Stimulated activated CD4-positive, alpha-beta T cell treated with anti-CD3 and anti-CD28 coated beads, Interleukin-4, amount 100 ng/mL, for 24 hours (primary cell): ENCODE measurements at regions not wholly inside any gene's neighbourhood (a gene's known extent, or its start where the extent isn't known, plus 50 kb on each side); places are given as distances from the start of the nearest gene placed in this dataset.

Experiments
- DNase-seq: peaks from one replicate; pipeline ENCODE4 v3.0.0-alpha.2; 2020

- DNase-seq = no peak
Measured at GRCh38 chr15:95350908-95351307, 979.6 kb upstream of the NR2F2 start.

- DNase-seq = no peak
Measured at GRCh38 chr15:95352631-95353187, 977.8 kb upstream of the NR2F2 start.

GRCh38 chr15:95353512-95353911 is 977.0 kb upstream of the NR2F2 start:
- DNase-seq = no peak

GRCh38 chr15:95359966-95360365 is 970.5 kb upstream of the NR2F2 start:
- DNase-seq = no peak

- DNase-seq = no peak
Measured at GRCh38 chr15:95362306-95362705, 968.2 kb upstream of the NR2F2 start.

GRCh38 chr15:95363646-95364045 is 966.9 kb upstream of the NR2F2 start:
- DNase-seq = no peak

- no peak for DNase-seq
Measured at GRCh38 chr15:95365511-95366107, 964.9 kb upstream of the NR2F2 start.

- DNase-seq = no peak
Measured at GRCh38 chr15:95368191-95368590, 962.3 kb upstream of the NR2F2 start.

- no peak for DNase-seq
Measured at GRCh38 chr15:95368755-95369601, 961.5 kb upstream of the NR2F2 start.

GRCh38 chr15:95370291-95370690 is 960.2 kb upstream of the NR2F2 start:
- DNase-seq = no peak

- no peak for DNase-seq
Measured at GRCh38 chr15:95371664-95372063, 958.8 kb upstream of the NR2F2 start.

GRCh38 chr15:95375281-95375680 is 955.2 kb upstream of the NR2F2 start:
- no peak for DNase-seq

GRCh38 chr15:95377258-95377852 is 953.1 kb upstream of the NR2F2 start:
- DNase-seq = no peak

- no peak for DNase-seq
Measured at GRCh38 chr15:95394186-95395067, 936.1 kb upstream of the NR2F2 start.

- no peak for DNase-seq
Measured at GRCh38 chr15:95400428-95400827, 930.1 kb upstream of the NR2F2 start.

GRCh38 chr15:95401587-95401986 is 928.9 kb upstream of the NR2F2 start:
- DNase-seq = no peak

- no peak for DNase-seq
Measured at GRCh38 chr15:95405447-95405846, 925.1 kb upstream of the NR2F2 start.

- no peak for DNase-seq
Measured at GRCh38 chr15:95407534-95407933, 923.0 kb upstream of the NR2F2 start.

- no peak for DNase-seq
Measured at GRCh38 chr15:95409211-95409610, 921.3 kb upstream of the NR2F2 start.

- no peak for DNase-seq
Measured at GRCh38 chr15:95409626-95410310, 920.7 kb upstream of the NR2F2 start.

GRCh38 chr15:95410757-95411156 is 919.7 kb upstream of the NR2F2 start:
- no peak for DNase-seq

GRCh38 chr15:95416576-95416975 is 913.9 kb upstream of the NR2F2 start:
- no peak for DNase-seq
